Kidney epithelial cell (primary cell): ENCODE measurements at regions not wholly inside any gene's neighbourhood (a gene's known extent, or its start where the extent isn't known, plus 50 kb on each side); places are given as distances from the start of the nearest gene placed in this dataset.
"Not testable (repeated sequence)": the region's sequence is repeated elsewhere in the genome, so short reads cannot be mapped to it uniquely, and the experiment has no call there.

ENCODE experiments used
- DNase-seq: peaks from one replicate; pipeline ENCODE4 v3.0.0-alpha.2; 2010; ENCODE audit warnings: low read depth
- H3K27me3 ChIP-seq: 2 replicates; pipeline ENCODE4 v1.6.0; 2011; ENCODE audit warnings: low read length; ENCODE audit not compliant: control insufficient read depth, insufficient read depth
- H3K36me3 ChIP-seq: 2 replicates; pipeline ENCODE4 v1.5.1; 2011; ENCODE audit warnings: low read length; ENCODE audit not compliant: control insufficient read depth, insufficient read depth
- H3K4me3 ChIP-seq: 2 replicates; pipeline ENCODE4 v1.5.1; 2011; ENCODE audit warnings: low read depth, mild to moderate bottlenecking, control low read depth, low read length
- CTCF ChIP-seq: IDR thresholded peaks from 2 replicates; pipeline ENCODE4 v1.5.1; 2011; ENCODE audit warnings: mild to moderate bottlenecking, moderate library complexity, low read length, control low read depth, inconsistent platforms; ENCODE audit not compliant: insufficient read depth, poor library complexity, severe bottlenecking

- TF ChIP-seq CTCF = no peak
- DNase-seq = no peak
- no peak overlapping the region for H3K4me3 ChIP-seq
- H3K36me3 ChIP-seq = no peaks in the 10 kb centered on the region
- no peaks in the 10 kb centered on the region for H3K27me3 ChIP-seq
These were observed 300.9 kb upstream of the STXBP6 start for GRCh38 chr14:25350802-25351201.

GRCh38 chr14:25350021-25350420 is 300.1 kb upstream of the STXBP6 start:
- DNase-seq = no peak
- H3K4me3 ChIP-seq = no peak overlapping the region
- no peaks in the 10 kb centered on the region for H3K27me3 ChIP-seq
- H3K36me3 ChIP-seq = no peaks in the 10 kb centered on the region
- TF ChIP-seq CTCF = no peak

GRCh38 chr14:25349269-25349668 is 299.3 kb upstream of the STXBP6 start:
- Histone ChIP-seq H3K36me3 (no peaks in the 10 kb centered on the region), H3K27me3 (no peaks in the 10 kb centered on the region), H3K4me3 (no peak overlapping the region)
- TF ChIP-seq CTCF = no peak
- DNase-seq = no peak

GRCh38 chr14:25340882-25341281 is 290.9 kb upstream of the STXBP6 start:
- Histone ChIP-seq H3K36me3 (no peaks in the 10 kb centered on the region), H3K27me3 (no peaks in the 10 kb centered on the region), H3K4me3 (no peak overlapping the region)
- TF ChIP-seq CTCF = no peak
- no peak for DNase-seq

GRCh38 chr14:25322784-25323183 is 272.8 kb upstream of the STXBP6 start:
- no peak for TF ChIP-seq CTCF
- no peak for DNase-seq
- no peaks in the 10 kb centered on the region for H3K36me3 ChIP-seq
- H3K4me3 ChIP-seq = no peak overlapping the region
- no peaks in the 10 kb centered on the region for H3K27me3 ChIP-seq

- not testable (repeated sequence) for H3K36me3 ChIP-seq, H3K27me3 ChIP-seq, H3K4me3 ChIP-seq, DNase-seq
These were observed 266.1 kb upstream of the STXBP6 start for GRCh38 chr14:25316007-25316406.

- no peak for TF ChIP-seq CTCF
- Histone ChIP-seq H3K4me3 (no peak overlapping the region), H3K36me3 (no peaks in the 10 kb centered on the region), H3K27me3 (no peaks in the 10 kb centered on the region)
- DNase-seq = no peak
These were observed 258.3 kb upstream of the STXBP6 start for GRCh38 chr14:25308244-25308643.
